ENCODE measurements at regions not wholly inside any gene's neighbourhood (a gene's known extent, or its start where the extent isn't known, plus 50 kb on each side); places are given as distances from the start of the nearest gene placed in this dataset.

DNA sequence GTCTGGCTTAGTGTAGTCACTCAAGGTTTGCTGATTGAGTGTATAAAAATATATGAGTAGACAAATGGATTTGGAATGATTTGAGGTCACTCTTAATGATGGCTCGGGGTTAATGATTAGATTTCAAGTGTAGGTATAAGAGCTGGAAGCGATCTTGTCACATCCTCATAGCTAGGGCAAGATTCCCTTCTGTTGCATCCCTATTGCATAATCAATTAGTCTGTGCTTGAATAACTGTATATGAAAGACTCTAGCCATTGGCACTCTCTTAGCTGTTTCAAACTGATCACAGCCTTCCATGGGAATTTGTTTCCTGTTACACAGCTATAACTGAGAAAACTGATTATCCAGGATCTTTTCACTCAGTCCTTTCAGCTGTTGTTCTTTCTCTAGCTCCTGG lies 811.6 kb downstream of the TLE4 start:
- H3K36me3 ChIP-seq (ENCODE audit: insufficient read depth, low read length) = no peaks in the 10 kb centered on the region
- H3K9me3 ChIP-seq (ENCODE audit: low read depth, low read length) = no peaks in the 10 kb centered on the region
- no peak overlapping the region for H3K4me3 ChIP-seq
- no peak for TF ChIP-seq FOXP2 (optimal IDR thresholded peaks at IDR 0.05; ENCODE audit: control extremely low read depth, extremely low read length, insufficient read depth)
- TF ChIP-seq POLR2AphosphoS5 (IDR thresholded peaks at IDR 0.05; ENCODE audit: borderline replicate concordance, low read depth, low read length) = no peak
- TF ChIP-seq EZH2 (IDR thresholded peaks at IDR 0.05) = no peak
- H3K9ac ChIP-seq (ENCODE audit: insufficient read length) = no peak overlapping the region
- no peak for DNase-seq (ENCODE audit: low read depth, low spot score)
- H3K27ac ChIP-seq = no peak overlapping the region

DNA sequence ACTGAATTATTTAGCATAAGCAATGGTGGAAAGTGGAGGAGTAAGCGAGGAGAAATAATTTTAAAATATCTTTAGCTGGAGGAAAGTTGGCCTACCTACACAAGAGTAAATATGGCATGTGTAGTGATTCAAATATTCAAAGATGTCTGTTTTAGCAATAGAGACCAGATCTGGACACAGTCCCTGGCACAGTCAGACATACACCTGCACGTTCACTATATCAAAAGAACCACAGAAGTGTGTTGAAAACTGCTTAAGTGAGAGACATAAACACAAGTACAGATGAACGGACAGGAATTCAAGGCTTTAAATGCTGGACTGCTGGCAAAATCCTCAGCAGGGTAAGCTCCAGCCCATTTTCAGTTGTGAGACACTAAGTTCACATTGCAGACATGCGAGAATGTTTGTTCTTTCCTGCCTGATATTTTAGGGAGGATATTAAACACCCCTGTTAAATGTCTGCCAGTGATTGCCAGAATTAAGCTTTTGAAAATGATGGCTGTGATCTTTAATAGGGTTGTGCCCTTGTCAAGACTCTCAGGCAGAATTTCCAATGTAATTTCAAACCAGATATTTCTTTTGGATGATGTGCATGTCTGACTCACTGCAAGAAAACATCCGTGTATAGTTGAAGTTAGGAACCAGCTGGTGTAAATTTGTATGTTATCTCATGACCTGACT lies 810.6 kb downstream of the TLE4 start:
- no peak overlapping the region for H3K9ac ChIP-seq (ENCODE audit: insufficient read length)
- TF ChIP-seq POLR2AphosphoS5 (IDR thresholded peaks at IDR 0.05; ENCODE audit: borderline replicate concordance, low read depth, low read length) (no peak), EZH2 (IDR thresholded peaks at IDR 0.05) (no peak), FOXP2 (optimal IDR thresholded peaks at IDR 0.05; ENCODE audit: control extremely low read depth, extremely low read length, insufficient read depth) (no peak)
- no peaks in the 10 kb centered on the region for H3K36me3 ChIP-seq (ENCODE audit: insufficient read depth, low read length)
- H3K27ac ChIP-seq = no peak overlapping the region
- H3K4me3 ChIP-seq = no peak overlapping the region
- no peak for DNase-seq (ENCODE audit: low read depth, low spot score)
- no peaks in the 10 kb centered on the region for H3K9me3 ChIP-seq (ENCODE audit: low read depth, low read length)

DNA sequence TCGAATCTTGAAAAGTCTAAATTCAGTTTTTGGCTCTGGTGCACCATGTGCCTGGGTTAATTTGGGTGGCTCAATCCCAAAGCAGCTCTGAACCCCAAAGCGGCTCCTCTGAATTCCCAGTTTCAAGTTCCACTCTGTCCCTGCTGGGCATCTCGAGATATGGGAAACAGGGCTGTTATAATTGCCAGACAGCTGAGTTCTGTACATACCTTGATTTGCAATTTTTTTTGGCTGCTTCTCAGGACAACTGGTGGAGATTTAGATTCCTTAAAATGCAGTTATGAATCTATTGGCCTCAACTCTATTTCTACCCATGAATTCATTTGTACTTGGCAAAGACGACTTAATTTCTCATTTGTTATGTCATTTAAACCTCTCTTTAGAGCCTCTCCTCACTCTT lies 808.5 kb downstream of the TLE4 start:
- Histone ChIP-seq H3K9me3 (ENCODE audit: low read depth, low read length) (no peaks in the 10 kb centered on the region), H3K4me3 (no peak overlapping the region), H3K27ac (no peak overlapping the region), H3K9ac (ENCODE audit: insufficient read length) (no peak overlapping the region), H3K36me3 (ENCODE audit: insufficient read depth, low read length) (no peaks in the 10 kb centered on the region)
- no peak for DNase-seq (ENCODE audit: low read depth, low spot score)
- TF ChIP-seq POLR2AphosphoS5 (IDR thresholded peaks at IDR 0.05; ENCODE audit: borderline replicate concordance, low read depth, low read length) (no peak), EZH2 (IDR thresholded peaks at IDR 0.05) (no peak), FOXP2 (optimal IDR thresholded peaks at IDR 0.05; ENCODE audit: control extremely low read depth, extremely low read length, insufficient read depth) (no peak)

DNA sequence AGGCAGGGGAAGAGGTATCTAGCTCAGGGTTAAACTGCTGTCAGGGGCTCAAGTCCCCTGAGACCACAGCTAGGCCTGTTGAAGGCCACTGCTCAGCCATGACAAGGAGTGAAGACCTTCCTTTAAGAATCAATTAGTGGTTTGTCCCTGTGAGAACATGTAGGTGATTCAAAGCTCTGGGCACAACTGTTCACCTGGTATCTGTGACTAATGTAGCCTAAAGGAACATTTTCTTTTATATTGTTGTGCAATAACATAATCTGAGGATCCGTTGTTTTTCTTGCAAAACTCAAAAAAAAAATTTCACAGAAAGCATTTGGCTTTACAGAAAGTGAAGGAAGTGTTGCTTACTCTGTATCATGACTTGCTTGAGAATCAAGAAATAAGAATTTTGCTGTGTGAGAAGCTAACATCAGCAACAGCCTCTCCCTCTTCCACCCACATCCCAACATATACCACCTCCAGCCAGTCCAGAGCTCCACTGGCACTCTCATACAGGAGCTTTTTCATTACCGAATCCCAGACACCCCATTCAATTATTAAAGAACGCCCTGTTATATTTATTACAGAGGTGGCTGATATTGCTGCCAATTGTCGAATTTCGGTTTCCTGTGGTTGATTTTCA lies 807.0 kb downstream of the TLE4 start:
- no peak overlapping the region for H3K9ac ChIP-seq (ENCODE audit: insufficient read length)
- H3K4me3 ChIP-seq = no peak overlapping the region
- no peaks in the 10 kb centered on the region for H3K36me3 ChIP-seq (ENCODE audit: insufficient read depth, low read length)
- TF ChIP-seq POLR2AphosphoS5 (IDR thresholded peaks at IDR 0.05; ENCODE audit: borderline replicate concordance, low read depth, low read length) = no peak
- TF ChIP-seq FOXP2 (optimal IDR thresholded peaks at IDR 0.05; ENCODE audit: control extremely low read depth, extremely low read length, insufficient read depth) = no peak
- no peak for TF ChIP-seq EZH2 (IDR thresholded peaks at IDR 0.05)
- no peak for DNase-seq (ENCODE audit: low read depth, low spot score)
- no peaks in the 10 kb centered on the region for H3K9me3 ChIP-seq (ENCODE audit: low read depth, low read length)
- no peak overlapping the region for H3K27ac ChIP-seq

DNA sequence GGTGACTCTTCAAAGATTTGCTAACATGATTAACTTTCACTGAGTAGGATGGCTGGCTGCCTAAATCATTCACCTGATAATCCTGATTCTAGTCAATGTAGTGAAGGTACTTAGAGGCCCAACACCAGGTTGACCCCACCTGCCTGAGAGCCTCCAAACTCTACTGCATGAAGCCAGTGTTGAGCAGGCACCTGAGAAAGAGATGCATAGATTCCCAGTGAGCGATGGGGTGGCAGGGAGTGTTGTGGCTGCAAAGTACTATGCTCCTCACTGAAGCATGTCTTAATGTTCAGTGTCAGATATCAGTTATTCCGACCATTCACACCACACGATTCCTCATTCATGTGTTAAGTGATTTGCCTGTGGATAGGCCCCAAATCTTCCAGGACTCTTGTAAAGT lies 804.4 kb downstream of the TLE4 start:
- H3K4me3 ChIP-seq = no peak overlapping the region
- H3K9ac ChIP-seq (ENCODE audit: insufficient read length) = no peak overlapping the region
- no peaks in the 10 kb centered on the region for H3K36me3 ChIP-seq (ENCODE audit: insufficient read depth, low read length)
- no peak for TF ChIP-seq POLR2AphosphoS5 (IDR thresholded peaks at IDR 0.05; ENCODE audit: borderline replicate concordance, low read depth, low read length)
- H3K9me3 ChIP-seq (ENCODE audit: low read depth, low read length) = no peaks in the 10 kb centered on the region
- DNase-seq (ENCODE audit: low read depth, low spot score) = no peak
- no peak overlapping the region for H3K27ac ChIP-seq

DNA sequence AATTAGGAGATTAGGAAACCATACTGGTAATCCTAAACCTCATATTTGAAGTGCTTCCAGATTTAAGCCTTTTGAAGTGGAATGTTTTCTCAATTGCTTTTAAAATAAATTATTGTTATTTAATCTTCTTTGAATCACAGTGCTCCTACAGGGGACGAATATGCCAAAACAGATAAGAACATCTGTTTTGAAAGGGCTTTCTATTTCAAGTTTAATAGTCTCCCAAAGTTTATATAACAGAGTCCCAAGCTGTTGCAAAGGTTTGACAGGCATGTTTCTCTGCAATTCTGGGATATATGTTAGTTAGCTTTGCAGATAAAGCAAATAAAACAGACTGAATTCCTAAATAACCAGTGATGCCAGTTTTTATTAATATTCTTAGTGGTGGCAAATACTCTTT lies 803.7 kb downstream of the TLE4 start:
- no peak overlapping the region for H3K9ac ChIP-seq (ENCODE audit: insufficient read length)
- no peak for DNase-seq (ENCODE audit: low read depth, low spot score)
- no peaks in the 10 kb centered on the region for H3K36me3 ChIP-seq (ENCODE audit: insufficient read depth, low read length)
- no peak overlapping the region for H3K27ac ChIP-seq
- TF ChIP-seq FOXP2 (optimal IDR thresholded peaks at IDR 0.05; ENCODE audit: control extremely low read depth, extremely low read length, insufficient read depth) = no peak
- TF ChIP-seq EZH2 (IDR thresholded peaks at IDR 0.05) = no peak
- no peak for TF ChIP-seq POLR2AphosphoS5 (IDR thresholded peaks at IDR 0.05; ENCODE audit: borderline replicate concordance, low read depth, low read length)
- H3K4me3 ChIP-seq = no peak overlapping the region
- H3K9me3 ChIP-seq (ENCODE audit: low read depth, low read length) = no peaks in the 10 kb centered on the region

DNA sequence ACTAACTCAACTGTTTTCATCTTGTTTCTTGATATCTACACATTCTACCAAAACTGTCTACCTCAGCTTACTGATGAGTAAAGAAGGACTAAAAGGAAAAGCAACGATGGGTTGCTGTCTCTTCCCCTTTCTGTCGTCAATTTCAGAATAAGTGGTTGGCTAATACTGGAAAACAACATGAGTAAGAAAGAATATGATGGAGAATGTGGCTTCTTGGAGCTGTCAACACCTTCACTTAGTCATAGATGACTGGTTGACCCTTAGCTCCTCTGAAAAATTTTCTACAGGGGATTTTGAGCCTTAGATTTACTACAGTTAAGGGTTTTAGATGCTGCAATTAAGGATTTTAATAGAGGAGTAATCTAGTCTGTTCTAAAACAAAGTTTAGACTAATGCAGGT lies 797.9 kb downstream of the TLE4 start:
- DNase-seq (ENCODE audit: low read depth, low spot score) = no peak
- no peak overlapping the region for H3K4me3 ChIP-seq
- no peak overlapping the region for H3K9ac ChIP-seq (ENCODE audit: insufficient read length)
- no peaks in the 10 kb centered on the region for H3K9me3 ChIP-seq (ENCODE audit: low read depth, low read length)
- no peak overlapping the region for H3K27ac ChIP-seq
- H3K36me3 ChIP-seq (ENCODE audit: insufficient read depth, low read length) = no peaks in the 10 kb centered on the region
- TF ChIP-seq POLR2AphosphoS5 (IDR thresholded peaks at IDR 0.05; ENCODE audit: borderline replicate concordance, low read depth, low read length) = no peak
- no peak for TF ChIP-seq EZH2 (IDR thresholded peaks at IDR 0.05)
- no peak for TF ChIP-seq FOXP2 (optimal IDR thresholded peaks at IDR 0.05; ENCODE audit: control extremely low read depth, extremely low read length, insufficient read depth)

DNA sequence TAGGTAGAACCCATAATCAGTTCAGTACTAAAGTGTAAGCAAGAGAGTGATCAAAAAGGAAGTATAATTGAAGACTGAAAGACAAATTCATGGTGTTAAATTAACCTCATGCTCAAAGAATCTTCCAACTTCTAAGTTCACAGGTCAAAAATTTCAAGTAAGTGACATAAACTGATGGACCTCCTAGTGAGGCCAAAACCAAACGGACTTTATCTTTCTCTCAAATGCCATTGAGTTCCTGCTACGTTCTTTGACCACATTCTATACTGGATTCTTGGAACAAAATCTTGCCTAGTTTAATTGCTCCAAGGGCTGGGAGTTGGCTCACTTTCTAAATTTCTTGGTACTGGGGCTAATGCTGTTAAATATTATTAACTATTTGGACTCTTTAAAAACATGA lies 794.9 kb downstream of the TLE4 start:
- no peak for DNase-seq (ENCODE audit: low read depth, low spot score)
- no peak overlapping the region for H3K9ac ChIP-seq (ENCODE audit: insufficient read length)
- H3K4me3 ChIP-seq = no peak overlapping the region
- no peaks in the 10 kb centered on the region for H3K36me3 ChIP-seq (ENCODE audit: insufficient read depth, low read length)
- no peaks in the 10 kb centered on the region for H3K9me3 ChIP-seq (ENCODE audit: low read depth, low read length)
- H3K27ac ChIP-seq = no peak overlapping the region
- TF ChIP-seq FOXP2 (optimal IDR thresholded peaks at IDR 0.05; ENCODE audit: control extremely low read depth, extremely low read length, insufficient read depth) (no peak), POLR2AphosphoS5 (IDR thresholded peaks at IDR 0.05; ENCODE audit: borderline replicate concordance, low read depth, low read length) (no peak), EZH2 (IDR thresholded peaks at IDR 0.05) (no peak)
